ENCODE measurements at regions not wholly inside any gene's neighbourhood (a gene's known extent, or its start where the extent isn't known, plus 50 kb on each side); places are given as distances from the start of the nearest gene placed in this dataset.

DNA sequence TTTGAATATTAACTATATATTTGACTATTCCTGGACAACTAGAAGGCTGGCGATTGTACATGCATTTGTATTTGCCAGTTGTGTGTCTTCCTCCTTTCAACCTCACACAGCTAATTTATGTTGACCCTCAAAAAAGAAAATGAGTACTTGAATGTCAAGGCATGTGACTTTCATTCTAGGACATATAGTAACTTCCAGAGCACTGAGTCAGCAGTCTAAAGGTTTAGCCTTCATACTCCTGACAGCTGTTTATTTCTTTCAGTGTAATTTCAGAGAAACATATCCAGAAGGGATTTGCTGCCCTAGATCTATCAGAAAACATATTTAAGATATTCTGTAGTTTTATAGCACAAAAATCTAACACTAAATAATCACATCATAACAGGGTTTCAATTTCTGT is 74.6 kb upstream of the GOLGA8J start:
- H3K9me2 ChIP-seq (ENCODE audit: insufficient read depth) = no peaks in the 10 kb centered on the region
- no peak for TF ChIP-seq EZH2 (IDR thresholded peaks at IDR 0.05; ENCODE audit: low read depth)
- TF ChIP-seq, protein P1, sequence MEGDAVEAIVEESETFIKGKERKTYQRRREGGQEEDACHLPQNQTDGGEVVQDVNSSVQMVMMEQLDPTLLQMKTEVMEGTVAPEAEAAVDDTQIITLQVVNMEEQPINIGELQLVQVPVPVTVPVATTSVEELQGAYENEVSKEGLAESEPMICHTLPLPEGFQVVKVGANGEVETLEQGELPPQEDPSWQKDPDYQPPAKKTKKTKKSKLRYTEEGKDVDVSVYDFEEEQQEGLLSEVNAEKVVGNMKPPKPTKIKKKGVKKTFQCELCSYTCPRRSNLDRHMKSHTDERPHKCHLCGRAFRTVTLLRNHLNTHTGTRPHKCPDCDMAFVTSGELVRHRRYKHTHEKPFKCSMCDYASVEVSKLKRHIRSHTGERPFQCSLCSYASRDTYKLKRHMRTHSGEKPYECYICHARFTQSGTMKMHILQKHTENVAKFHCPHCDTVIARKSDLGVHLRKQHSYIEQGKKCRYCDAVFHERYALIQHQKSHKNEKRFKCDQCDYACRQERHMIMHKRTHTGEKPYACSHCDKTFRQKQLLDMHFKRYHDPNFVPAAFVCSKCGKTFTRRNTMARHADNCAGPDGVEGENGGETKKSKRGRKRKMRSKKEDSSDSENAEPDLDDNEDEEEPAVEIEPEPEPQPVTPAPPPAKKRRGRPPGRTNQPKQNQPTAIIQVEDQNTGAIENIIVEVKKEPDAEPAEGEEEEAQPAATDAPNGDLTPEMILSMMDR (conservative IDR thresholded peaks at IDR 0.05) = no peak
- no peaks in the 10 kb centered on the region for H4K20me1 ChIP-seq (ENCODE audit: insufficient read depth)
- H2AFZ ChIP-seq = no peak overlapping the region
- no peak for DNase-seq
- no peaks in the 10 kb centered on the region for H3F3A ChIP-seq (ENCODE audit: insufficient read depth, low read depth)
- ChIA-PET POLR2A (ENCODE audit: unreplicated experiment) (no interaction called here), CTCF (no interaction called here)
- H3K9me3 ChIP-seq (ENCODE audit: insufficient read depth, low read depth) = no peaks in the 10 kb centered on the region
- no peaks in the 10 kb centered on the region for H3K4me1 ChIP-seq (replicated peaks; ENCODE audit: insufficient read depth)
- no peak overlapping the region for H3K27ac ChIP-seq
- no peaks in the 10 kb centered on the region for H3K27me3 ChIP-seq (ENCODE audit: insufficient read depth, low read depth)
- H3K4me3 ChIP-seq = no peak overlapping the region
- no peak overlapping the region for H3K4me2 ChIP-seq
- no peaks in the 10 kb centered on the region for H3K36me3 ChIP-seq (ENCODE audit: low read depth)
- no TSS peak for BruUV-seq (replicated peaks)
- intact Hi-C loops (cut with micrococcal nuclease; ENCODE audit: unreplicated experiment) = no loop called here
- H3K79me2 ChIP-seq (ENCODE audit: low read depth) = no peaks in the 10 kb centered on the region

DNA sequence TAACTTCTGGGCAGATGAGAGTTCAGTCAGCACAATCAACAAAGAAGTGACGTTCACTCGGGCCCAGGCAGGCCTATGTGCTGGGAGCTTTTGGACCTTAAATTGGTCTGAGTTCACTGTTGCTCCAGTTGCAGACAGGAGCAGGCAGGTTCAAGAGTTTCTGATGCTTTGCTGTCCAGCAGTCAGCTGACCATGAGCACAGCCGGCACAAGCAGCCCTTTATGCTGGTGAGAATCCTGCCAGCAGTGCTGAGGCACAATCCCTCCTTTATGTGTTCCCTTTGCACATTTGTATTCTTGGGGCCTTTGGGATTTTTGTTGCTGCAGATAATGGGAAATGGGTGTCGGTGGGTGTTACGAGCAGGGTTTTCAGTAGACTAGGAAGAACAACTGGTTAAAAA is 81.2 kb upstream of the GOLGA8J start:
- TF ChIP-seq EZH2 (IDR thresholded peaks at IDR 0.05; ENCODE audit: low read depth) = no peak
- TF ChIP-seq, protein P1 (conservative IDR thresholded peaks at IDR 0.05) = no peak
- ChIA-PET POLR2A (ENCODE audit: unreplicated experiment) (no interaction called here), CTCF (no interaction called here)
- Histone ChIP-seq H3K27ac (no peak overlapping the region), H3F3A (ENCODE audit: insufficient read depth, low read depth) (no peaks in the 10 kb centered on the region), H3K36me3 (ENCODE audit: low read depth) (no peaks in the 10 kb centered on the region), H3K9me3 (ENCODE audit: insufficient read depth, low read depth) (no peaks in the 10 kb centered on the region), H3K4me3 (no peak overlapping the region), H3K9me2 (ENCODE audit: insufficient read depth) (no peaks in the 10 kb centered on the region), H3K4me1 (replicated peaks; ENCODE audit: insufficient read depth) (no peaks in the 10 kb centered on the region), H4K20me1 (ENCODE audit: insufficient read depth) (no peaks in the 10 kb centered on the region), H3K27me3 (ENCODE audit: insufficient read depth, low read depth) (no peaks in the 10 kb centered on the region), H3K79me2 (ENCODE audit: low read depth) (no peaks in the 10 kb centered on the region), H3K4me2 (no peak overlapping the region), H2AFZ (no peak overlapping the region)
- no TSS peak for BruUV-seq (replicated peaks)
- no peak for DNase-seq
- intact Hi-C loops (cut with micrococcal nuclease; ENCODE audit: unreplicated experiment) = no loop called here

DNA sequence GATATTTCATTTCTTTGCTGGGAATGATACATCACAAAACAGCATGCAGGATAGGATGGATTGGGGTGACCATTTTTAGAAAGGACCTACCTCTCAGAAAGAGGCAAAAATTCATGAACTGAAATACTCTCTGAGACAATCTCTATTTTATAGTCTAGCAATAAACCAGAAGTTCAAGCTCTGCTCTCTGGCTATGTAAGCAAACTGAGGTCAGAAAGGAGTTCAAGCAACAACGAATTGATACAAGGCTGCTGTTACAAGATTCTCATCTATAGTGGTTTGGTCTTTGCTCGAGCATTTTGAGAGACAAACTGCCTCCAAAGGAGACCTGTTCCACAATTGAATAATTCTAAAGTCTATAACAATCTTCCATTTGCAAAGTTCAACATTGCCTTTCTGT is 84.7 kb upstream of the GOLGA8J start:
- H3F3A ChIP-seq (ENCODE audit: insufficient read depth, low read depth) = no peaks in the 10 kb centered on the region
- no peak overlapping the region for H2AFZ ChIP-seq
- H3K4me3 ChIP-seq = no peak overlapping the region
- no peaks in the 10 kb centered on the region for H4K20me1 ChIP-seq (ENCODE audit: insufficient read depth)
- no peaks in the 10 kb centered on the region for H3K27me3 ChIP-seq (ENCODE audit: insufficient read depth, low read depth)
- no peaks in the 10 kb centered on the region for H3K36me3 ChIP-seq (ENCODE audit: low read depth)
- no peak overlapping the region for H3K27ac ChIP-seq
- ChIA-PET POLR2A (ENCODE audit: unreplicated experiment) (no interaction called here), CTCF (no interaction called here)
- no peak overlapping the region for H3K4me2 ChIP-seq
- BruUV-seq (replicated peaks) = no TSS peak
- no peaks in the 10 kb centered on the region for H3K9me2 ChIP-seq (ENCODE audit: insufficient read depth)
- no peaks in the 10 kb centered on the region for H3K79me2 ChIP-seq (ENCODE audit: low read depth)
- intact Hi-C loops (cut with micrococcal nuclease; ENCODE audit: unreplicated experiment) = no loop called here
- H3K4me1 ChIP-seq (replicated peaks; ENCODE audit: insufficient read depth) = no peaks in the 10 kb centered on the region
- H3K9me3 ChIP-seq (ENCODE audit: insufficient read depth, low read depth) = no peaks in the 10 kb centered on the region
- no peak for DNase-seq
- no peak for TF ChIP-seq EZH2 (IDR thresholded peaks at IDR 0.05; ENCODE audit: low read depth)
- TF ChIP-seq, protein P1 (conservative IDR thresholded peaks at IDR 0.05) = no peak
